A549 (cell line): ENCODE measurements at regions not wholly inside any gene's neighbourhood (a gene's known extent, or its start where the extent isn't known, plus 50 kb on each side); places are given as distances from the start of the nearest gene placed in this dataset.
A peak's percentile ranks its signal among the peaks of the same experiment; 100 is the strongest.

ENCODE experiments used
- ATAC-seq, 2 experiments: fragments of 200-7000 bp in 1 of 2; fragments of >200 bp in 1 of 2; cut with Nextera tagmentation in 1 of 2; cut with Tn5 transposase in 1 of 2; 3 replicates each; pipeline versions ENCODE4 v1.8.0 to v1.9.1; 2018 to 2020; ENCODE audit warnings: mild to moderate bottlenecking in 1 of 2, moderate library complexity in 1 of 2
- CTCF ChIA-PET: fragments of 300-600 bp; sonication (Branson Sonifier 250); formaldehyde crosslinking; extraction: SDS; loops from one replicate; lab custom pipeline; 2021; ENCODE audit warnings: antibody characterized with exemption, inconsistent platforms; lab: Yijun Ruan, JAX
- POLR2A ChIA-PET: fragments of 350-600 bp; formaldehyde crosslinking; extraction: SDS; loops from one replicate; lab custom pipeline; 2021; ENCODE audit warnings: antibody characterized with exemption, inconsistent platforms; lab: Yijun Ruan, JAX
- DNase-seq, 2 experiments: peaks; one replicate each; pipeline versions ENCODE4 v3.0.0 to v3.0.0-alpha.2; 2011 to 2016; ENCODE audit warnings: low read depth in 1 of 2, low spot score in 1 of 2
- FAIRE-seq: peaks from 2 replicates; lab custom pipeline; 2011; peaks lifted over from hg19 to GRCh38; lab: Jason Lieb, UNC
- H3K27ac ChIP-seq, 2 experiments: fragments of >200 bp; sonication (Bioruptor Twin); formaldehyde crosslinking; 3 replicates each; pipeline ENCODE4 v1.5.1; 2016 to 2017
- H3K4me1 ChIP-seq: fragments of >200 bp; sonication (Bioruptor Twin); formaldehyde crosslinking; 3 replicates; pipeline ENCODE4 v1.6.1; 2016
- H3K4me2 ChIP-seq: fragments of >200 bp; sonication (Bioruptor Twin); formaldehyde crosslinking; 3 replicates; pipeline ENCODE4 v1.6.1; 2016
- H3K4me3 ChIP-seq: fragments of >200 bp; sonication (Bioruptor Twin); formaldehyde crosslinking; 3 replicates; pipeline ENCODE4 v1.5.1; 2016
- H3K9me3 ChIP-seq: fragments of >200 bp; sonication (Bioruptor Twin); formaldehyde crosslinking; 3 replicates; pipeline ENCODE4 v1.6.1; 2016
- ATOH8 ChIP-seq: fragments of 250-450 bp; sonication (Bioruptor Pico); IDR thresholded peaks from 2 replicates; pipeline ENCODE4 v1.5.0; 2020; ENCODE audit warnings: low read depth, mild to moderate bottlenecking, moderate library complexity
- BCL3 ChIP-seq: fragments of >200 bp; sonication (Bioruptor Twin); formaldehyde crosslinking; IDR thresholded peaks from 3 replicates; pipeline ENCODE4 v1.6.1; 2016
- CBX8 ChIP-seq: fragments of 200-600 bp; sonication (generic); IDR thresholded peaks from 2 replicates; pipeline ENCODE4 v1.6.1; 2016
- EP300 ChIP-seq, 2 experiments: fragments of >200 bp; sonication (Bioruptor Twin); formaldehyde crosslinking; IDR thresholded peaks; 2 replicates in 1 of 2; 3 replicates in 1 of 2; pipeline ENCODE4 v1.6.1; 2016 to 2017
- FOSL2 ChIP-seq, 2 experiments: fragments of 450-650 bp in 1 of 2; fragments of >200 bp in 1 of 2; sonication (Bioruptor Twin) in 1 of 2; formaldehyde crosslinking; IDR thresholded peaks; 2 replicates each; pipeline versions ENCODE4 v1.5.0 to v1.6.1; 2016 to 2020; ENCODE audit warnings: mild to moderate bottlenecking in 1 of 2, moderate library complexity in 1 of 2
- GATA3 ChIP-seq: IDR thresholded peaks from 2 replicates; pipeline ENCODE4 v1.6.1; 2012; ENCODE audit warnings: borderline replicate concordance
- HES2 ChIP-seq: fragments of >200 bp; sonication (Bioruptor Twin); formaldehyde crosslinking; IDR thresholded peaks from 2 replicates; pipeline ENCODE4 v1.6.1; 2016
- HOXB13 ChIP-seq: fragments of 250-450 bp; sonication (Bioruptor Pico); IDR thresholded peaks from 2 replicates; pipeline ENCODE4 v1.5.0; 2020; ENCODE audit warnings: low read depth, mild to moderate bottlenecking, moderate library complexity
- HOXB5 ChIP-seq: fragments of 250-450 bp; sonication (Bioruptor Pico); IDR thresholded peaks from 2 replicates; pipeline ENCODE4 v1.5.0; 2020; ENCODE audit warnings: mild to moderate bottlenecking, moderate library complexity
- JUN ChIP-seq, 2 experiments: fragments of >200 bp; sonication (Bioruptor Twin); formaldehyde crosslinking; IDR thresholded peaks; 2 replicates in 1 of 2; 3 replicates in 1 of 2; pipeline ENCODE4 v1.6.1; 2016 to 2017
- JUNB ChIP-seq: fragments of >200 bp; sonication (Bioruptor Twin); formaldehyde crosslinking; IDR thresholded peaks from 2 replicates; pipeline ENCODE4 v1.6.1; 2016
- KDM1A ChIP-seq: fragments of 200-600 bp; sonication (generic); IDR thresholded peaks from 2 replicates; pipeline ENCODE4 v1.6.1; 2016; ENCODE audit warnings: low read depth, mild to moderate bottlenecking
- MAFK ChIP-seq: fragments of 450-650 bp; IDR thresholded peaks from 2 replicates; pipeline ENCODE4 v1.6.1; 2014; ENCODE audit not compliant: partially characterized antibody
- MAX ChIP-seq: IDR thresholded peaks from 2 replicates; pipeline ENCODE4 v1.6.1; 2012
- MAZ ChIP-seq: fragments of 150-350 bp; IDR thresholded peaks from 2 replicates; pipeline ENCODE4 v1.6.1; 2014; ENCODE audit warnings: antibody characterized with exemption, low read depth, low read length, borderline replicate concordance
- MYC ChIP-seq: IDR thresholded peaks from 2 replicates; pipeline ENCODE4 v1.6.1; 2012; ENCODE audit warnings: mild to moderate bottlenecking, inconsistent platforms, low read length, improper control_type of control experiment, borderline replicate concordance
- NFE2L2 ChIP-seq: fragments of 150-350 bp; conservative IDR thresholded peaks from 2 replicates; pipeline ENCODE4 v1.6.1; 2014; ENCODE audit warnings: low read length
- NPAS2 ChIP-seq: fragments of 250-450 bp; sonication (Bioruptor Pico); IDR thresholded peaks from 2 replicates; pipeline ENCODE4 v1.8.0; 2022; ENCODE audit warnings: mild to moderate bottlenecking, moderate library complexity, borderline replicate concordance
- NR3C1 ChIP-seq: fragments of >200 bp; sonication (Bioruptor Twin); formaldehyde crosslinking; IDR thresholded peaks from 3 replicates; pipeline ENCODE4 v1.6.1; 2017
- PHF8 ChIP-seq: fragments of 200-600 bp; sonication (generic); IDR thresholded peaks from 2 replicates; pipeline ENCODE4 v1.6.1; 2016; ENCODE audit warnings: low read depth, mild to moderate bottlenecking, antibody characterized with exemption, moderate library complexity, borderline replicate concordance
- POLR2A ChIP-seq: IDR thresholded peaks from 2 replicates; pipeline ENCODE4 v1.6.1; 2012; ENCODE audit warnings: mild to moderate bottlenecking, low read length
- RCOR1 ChIP-seq: fragments of 150-350 bp; IDR thresholded peaks from 2 replicates; pipeline ENCODE4 v1.6.1; 2014; ENCODE audit warnings: antibody characterized with exemption, low read length, low read depth
- REST ChIP-seq: fragments of 200-600 bp; sonication (generic); IDR thresholded peaks from 2 replicates; pipeline ENCODE4 v1.6.1; 2016; ENCODE audit warnings: antibody characterized with exemption, mild to moderate bottlenecking, moderate library complexity
- RFX5 ChIP-seq: fragments of 450-650 bp; IDR thresholded peaks from 2 replicates; pipeline ENCODE4 v1.7.1; 2014; ENCODE audit warnings: antibody characterized with exemption, mild to moderate bottlenecking, moderate library complexity
- SREBF2 ChIP-seq: fragments of 450-650 bp; IDR thresholded peaks from 2 replicates; pipeline ENCODE4 v1.6.1; 2014; ENCODE audit warnings: mild to moderate bottlenecking, moderate library complexity
- TFCP2L1 ChIP-seq: fragments of 250-450 bp; sonication (Bioruptor Pico); IDR thresholded peaks from 2 replicates; pipeline ENCODE4 v1.5.0; 2021; ENCODE audit warnings: mild to moderate bottlenecking
- ZFP36 ChIP-seq: fragments of 450-650 bp; IDR thresholded peaks from 2 replicates; pipeline ENCODE4 v1.6.1; 2014; ENCODE audit warnings: borderline replicate concordance; ENCODE audit not compliant: partially characterized antibody
- WGBS: methylation state at CpG from one replicate; pipeline ENCODE4 v1.1.6; 2017; ENCODE audit errors: missing lambda C conversion rate; 5-methylcytosine and 5-hydroxymethylcytosine counted together

- ChIA-PET CTCF (interaction anchor here (0.9 to 2.2 kb wide), 2 partner anchors 1579 to 1583 kb away, joined by 3 to 6 read pairs; no protein-coding TSS in a partner anchor), POLR2A (no interaction called here)
- FAIRE-seq (no peak), ATAC-seq (peak; percentile 59 to 86; a peak in 5 of 6 replicates), DNase-seq (peak; percentile 12 to 60)
- Histone ChIP-seq H3K4me1 (peaks cover 24% of the 10 kb centered on the region), H3K9me3 (no peaks in the 10 kb centered on the region), H3K4me3 (no peak overlapping the region), H3K27ac (peak overlapping the region; percentile 46 to 66), H3K4me2 (peak overlapping the region; percentile 24; the same call in 1 of the 3 replicates)
- 48% methylated on average over 2 of the region's 2 CpGs for WGBS
- TF ChIP-seq NFE2L2 (no peak), JUNB (peak; percentile 62), EP300 (IDR thresholded peaks at IDR 0.05) (peak in 1 of 2 experiments; percentile 39; a peak in 1 of 5 replicates), MAZ (no peak), MYC (no peak), HES2 (no peak), MAFK (no peak), GATA3 (peak; percentile 39; the same call in 1 of the 2 replicates), MAX (no peak), PHF8 (no peak), ZFP36 (no peak), RCOR1 (no peak), NR3C1 (no peak), RFX5 (no peak), TFCP2L1 (CRISPR knock-in tag) (no peak), JUN (IDR thresholded peaks at IDR 0.05) (no peak), KDM1A (no peak), CBX8 (no peak), POLR2A (no peak), BCL3 (no peak), SREBF2 (no peak), REST (no peak), FOSL2 (IDR thresholded peaks at IDR 0.05) (peak; percentile 49; the same call in 1 of the 2 replicates), FOSL2 (CRISPR knock-in tag; IDR thresholded peaks at IDR 0.05) (peak; percentile 60), ATOH8 (CRISPR knock-in tag) (no peak), NPAS2 (CRISPR knock-in tag) (no peak), HOXB5 (CRISPR knock-in tag) (no peak), HOXB13 (CRISPR knock-in tag) (no peak)
Observed at GRCh38 chr10:4775808-4776207, 50.2 kb upstream of the AKR1E2 start.
